WTC11 (cell line): ENCODE measurements at regions not wholly inside any gene's neighbourhood (a gene's known extent, or its start where the extent isn't known, plus 50 kb on each side); places are given as distances from the start of the nearest gene placed in this dataset.

ENCODE experiments used
- FOXK1 ChIP-seq: sonication (generic); formaldehyde crosslinking; IDR thresholded peaks from 2 replicates; pipeline ENCODE4 v1.8.0; 2022; ENCODE audit warnings: mild to moderate bottlenecking, moderate library complexity, missing genetic modification reagents
- NR2C2 ChIP-seq: sonication (generic); formaldehyde crosslinking; IDR thresholded peaks from 2 replicates; pipeline ENCODE4 v1.8.0; 2022; ENCODE audit warnings: mild to moderate bottlenecking, missing genetic modification reagents
- ZNF263 ChIP-seq: sonication (generic); formaldehyde crosslinking; IDR thresholded peaks from 2 replicates; pipeline ENCODE4 v1.8.1; 2022; ENCODE audit warnings: low read depth, mild to moderate bottlenecking, moderate library complexity, missing genetic modification reagents
- ZNF425 ChIP-seq: fragments of 250-450 bp; sonication (Bioruptor Pico); conservative IDR thresholded peaks from 2 replicates; pipeline ENCODE4 v1.9.0; 2021; ENCODE audit warnings: mild to moderate bottlenecking
- TF ChIP-seq, protein P1 (sequence below): fragments of 200-600 bp; IDR thresholded peaks from 2 replicates; pipeline ENCODE4 v1.8.0; 2022; ENCODE audit warnings: antibody characterized with exemption

- no peak for TF ChIP-seq NR2C2
- TF ChIP-seq, protein P1, sequence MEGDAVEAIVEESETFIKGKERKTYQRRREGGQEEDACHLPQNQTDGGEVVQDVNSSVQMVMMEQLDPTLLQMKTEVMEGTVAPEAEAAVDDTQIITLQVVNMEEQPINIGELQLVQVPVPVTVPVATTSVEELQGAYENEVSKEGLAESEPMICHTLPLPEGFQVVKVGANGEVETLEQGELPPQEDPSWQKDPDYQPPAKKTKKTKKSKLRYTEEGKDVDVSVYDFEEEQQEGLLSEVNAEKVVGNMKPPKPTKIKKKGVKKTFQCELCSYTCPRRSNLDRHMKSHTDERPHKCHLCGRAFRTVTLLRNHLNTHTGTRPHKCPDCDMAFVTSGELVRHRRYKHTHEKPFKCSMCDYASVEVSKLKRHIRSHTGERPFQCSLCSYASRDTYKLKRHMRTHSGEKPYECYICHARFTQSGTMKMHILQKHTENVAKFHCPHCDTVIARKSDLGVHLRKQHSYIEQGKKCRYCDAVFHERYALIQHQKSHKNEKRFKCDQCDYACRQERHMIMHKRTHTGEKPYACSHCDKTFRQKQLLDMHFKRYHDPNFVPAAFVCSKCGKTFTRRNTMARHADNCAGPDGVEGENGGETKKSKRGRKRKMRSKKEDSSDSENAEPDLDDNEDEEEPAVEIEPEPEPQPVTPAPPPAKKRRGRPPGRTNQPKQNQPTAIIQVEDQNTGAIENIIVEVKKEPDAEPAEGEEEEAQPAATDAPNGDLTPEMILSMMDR: no peak
- TF ChIP-seq ZNF425: no peak
- no peak for TF ChIP-seq FOXK1
- no peak for TF ChIP-seq ZNF263 (CRISPR knock-in tag)
Observed at GRCh38 chr22:49538006-49538405, 289.7 kb downstream of the BRD1 start.
